ENCODE measurements at regions not wholly inside any gene's neighbourhood (a gene's known extent, or its start where the extent isn't known, plus 50 kb on each side); places are given as distances from the start of the nearest gene placed in this dataset.
"Not testable (repeated sequence)": the region's sequence is repeated elsewhere in the genome, so short reads cannot be mapped to it uniquely, and the experiment has no call there.

DNA sequence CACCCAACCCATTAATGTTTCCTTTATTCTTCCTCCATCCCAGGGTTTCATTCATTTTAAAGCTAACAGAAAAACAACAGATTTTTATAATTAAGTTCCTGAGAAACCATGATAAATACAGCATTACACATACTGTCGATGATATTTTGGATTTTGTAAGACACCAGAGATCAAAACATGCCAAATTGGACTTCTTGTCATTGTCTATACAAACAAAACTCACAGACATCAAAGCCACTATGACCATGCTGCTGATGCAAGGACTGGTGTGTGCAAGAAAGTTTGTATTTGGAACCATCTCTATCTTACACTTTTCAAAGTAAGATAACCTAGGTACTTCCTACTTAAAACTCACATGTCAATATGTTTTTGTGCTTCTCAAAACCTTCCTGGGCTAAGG lies 294.0 kb upstream of the UGT8 start:
- no peak for DNase-seq

DNA sequence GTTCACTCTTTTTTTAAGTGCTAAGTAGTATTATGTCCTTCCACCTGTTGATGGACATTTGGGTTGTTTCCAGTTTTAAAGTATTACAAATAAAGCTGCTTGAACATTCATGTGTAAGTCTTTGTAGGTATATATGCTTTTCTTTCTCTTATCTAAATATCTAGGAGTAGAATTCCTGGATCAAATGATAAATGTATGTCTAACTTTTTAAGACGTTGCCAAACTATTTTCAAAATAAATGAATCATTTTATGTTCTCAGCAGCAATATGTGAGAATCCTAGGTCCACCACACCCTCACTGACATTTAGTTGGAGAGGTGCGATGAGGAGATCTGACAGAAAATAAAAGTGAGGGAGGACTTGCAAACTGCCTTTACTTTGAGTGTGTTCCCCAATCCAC lies 291.7 kb upstream of the UGT8 start:
- no peak for DNase-seq

DNA sequence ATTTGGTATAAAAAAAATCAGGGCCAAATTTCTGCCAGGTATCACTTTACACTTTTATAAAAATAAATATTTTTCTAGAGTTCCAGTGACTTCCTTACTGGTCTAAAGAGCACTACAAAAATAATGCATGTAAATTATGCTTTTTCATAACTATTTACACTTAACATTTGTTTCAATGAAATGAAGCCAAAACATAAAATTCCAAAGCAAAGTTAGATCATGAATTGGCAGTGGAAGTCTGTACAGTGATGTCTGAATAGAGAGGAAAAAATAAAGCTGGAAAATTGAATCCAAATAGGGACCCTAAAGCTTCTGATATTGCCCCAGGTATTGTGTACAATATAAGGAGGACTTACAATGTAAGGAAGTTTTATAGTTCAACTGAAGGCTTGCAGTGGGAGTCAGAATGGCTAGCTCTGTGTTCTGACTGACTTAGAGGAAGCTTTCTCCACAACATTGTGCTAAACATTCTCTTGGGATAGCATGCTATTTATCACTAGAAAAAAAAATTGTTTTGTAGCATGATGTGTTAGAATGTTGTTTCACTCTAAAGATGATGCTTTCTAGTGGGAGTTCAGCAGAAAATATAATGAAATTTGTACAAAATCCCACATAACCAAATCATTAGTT lies 288.2 kb upstream of the UGT8 start:
- no peak for DNase-seq

DNA sequence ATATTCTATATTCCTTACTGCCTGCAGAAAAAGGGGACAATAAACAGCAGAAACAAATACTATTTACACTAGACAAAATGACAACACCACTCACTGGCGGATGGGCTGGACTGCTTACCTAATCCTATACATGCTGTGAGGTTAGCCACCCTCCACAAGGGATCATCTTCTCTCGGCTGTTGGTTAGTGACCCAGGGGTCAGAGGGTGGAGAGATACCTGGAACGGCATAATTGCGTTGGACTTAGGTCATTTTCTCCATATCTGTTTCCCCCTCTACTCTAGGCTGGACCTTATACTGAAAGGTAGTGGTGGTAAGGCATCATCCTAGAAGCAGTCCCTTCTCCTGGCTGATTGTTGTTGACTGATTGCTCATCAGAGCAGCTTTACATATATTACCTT lies 286.8 kb upstream of the UGT8 start:
- no peak for DNase-seq

DNA sequence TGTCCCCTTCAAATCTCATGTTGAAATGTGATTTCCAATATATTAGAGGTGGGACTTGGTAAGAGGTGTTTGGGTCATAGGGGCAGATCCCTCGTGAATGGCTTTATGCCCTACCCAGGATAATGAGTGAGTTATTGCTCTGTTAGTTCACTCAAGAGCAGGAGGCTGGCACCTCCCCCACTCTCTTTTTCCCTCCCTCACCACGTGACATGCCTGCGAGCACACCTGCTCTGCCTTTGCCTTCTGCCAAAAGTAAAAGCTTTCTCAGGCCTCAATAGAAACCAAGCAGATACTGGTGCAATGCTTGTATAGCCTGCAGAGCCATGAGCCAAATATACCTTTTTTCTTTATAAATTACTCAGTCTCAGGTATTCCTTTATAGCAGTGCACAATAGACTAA lies 286.3 kb upstream of the UGT8 start:
- no peak for DNase-seq

DNA sequence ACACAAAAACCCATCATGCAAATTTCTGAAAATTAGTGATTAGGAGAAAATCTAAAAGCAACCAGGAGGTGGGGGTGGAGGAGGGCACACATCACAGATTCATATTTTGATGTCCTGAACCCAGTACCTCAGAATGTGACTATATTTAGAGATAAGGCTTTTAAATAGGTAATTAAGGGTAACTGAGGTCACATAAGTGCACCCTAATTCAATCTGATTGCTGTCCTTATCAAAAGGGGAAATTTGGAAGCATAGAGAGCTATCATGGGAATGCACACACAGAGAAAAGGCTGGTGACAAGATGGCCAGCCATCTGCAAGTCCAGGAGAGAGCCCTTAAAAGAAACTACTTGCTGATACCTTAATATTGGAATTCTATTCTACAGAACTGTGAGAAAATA lies 281.8 kb upstream of the UGT8 start:
- DNase-seq: no peak

DNA sequence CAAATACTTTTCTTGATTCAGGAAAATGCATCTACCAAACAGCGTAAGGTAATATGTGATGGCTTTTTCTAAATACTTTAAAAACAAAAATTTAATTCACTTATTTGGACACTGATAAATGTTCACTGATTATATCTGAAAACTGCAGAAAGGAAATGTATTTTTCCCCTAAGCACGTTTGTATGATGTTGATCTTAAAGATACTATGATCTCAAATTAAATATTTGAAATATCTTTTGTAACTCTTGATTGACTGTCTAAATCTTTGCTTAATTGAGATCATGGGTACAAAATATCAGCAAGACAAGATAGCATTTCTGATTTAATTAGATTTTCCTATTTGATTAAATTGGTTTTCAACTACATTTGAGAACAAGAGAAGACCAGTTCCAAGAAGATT lies 281.0 kb upstream of the UGT8 start:
- DNase-seq: no peak

DNA sequence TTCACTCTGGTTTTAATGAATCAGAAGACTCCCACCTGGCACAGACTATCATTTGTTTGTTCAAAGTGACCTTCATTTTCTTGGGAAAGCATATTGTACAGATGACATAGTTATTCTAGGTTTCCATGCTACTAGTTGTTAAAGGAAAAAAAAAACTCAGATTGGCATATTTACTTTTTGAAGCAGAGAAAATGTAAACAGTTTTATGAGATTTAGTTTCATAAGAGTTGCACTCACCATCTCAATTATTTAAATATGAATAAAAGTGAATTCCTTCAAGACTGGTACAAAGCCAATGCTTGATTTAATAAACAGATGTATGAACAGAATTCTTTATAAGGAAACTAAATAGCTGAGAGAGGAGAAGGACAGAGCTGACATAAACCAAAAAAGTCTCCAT lies 280.3 kb upstream of the UGT8 start:
- no peak for DNase-seq

DNA sequence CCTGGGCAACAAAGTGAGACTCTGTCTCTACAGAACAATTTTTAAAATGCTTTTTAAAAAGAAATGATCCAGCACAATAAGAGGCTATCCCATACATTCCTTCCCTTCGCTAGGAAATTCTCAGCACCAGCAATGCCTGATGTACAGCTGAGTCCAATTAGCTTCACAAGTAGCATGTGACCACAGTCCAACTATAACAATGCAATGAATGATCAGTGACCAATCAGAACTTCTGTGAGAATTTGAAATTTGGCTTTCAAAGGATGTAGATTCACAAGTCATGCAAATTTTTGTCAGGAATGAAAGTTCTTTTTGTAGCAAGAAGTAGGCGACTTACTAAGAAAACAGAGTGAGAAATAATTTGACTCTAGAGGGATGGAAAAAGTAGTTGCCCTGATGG lies 278.5 kb upstream of the UGT8 start:
- peak; percentile 34 for DNase-seq

DNA sequence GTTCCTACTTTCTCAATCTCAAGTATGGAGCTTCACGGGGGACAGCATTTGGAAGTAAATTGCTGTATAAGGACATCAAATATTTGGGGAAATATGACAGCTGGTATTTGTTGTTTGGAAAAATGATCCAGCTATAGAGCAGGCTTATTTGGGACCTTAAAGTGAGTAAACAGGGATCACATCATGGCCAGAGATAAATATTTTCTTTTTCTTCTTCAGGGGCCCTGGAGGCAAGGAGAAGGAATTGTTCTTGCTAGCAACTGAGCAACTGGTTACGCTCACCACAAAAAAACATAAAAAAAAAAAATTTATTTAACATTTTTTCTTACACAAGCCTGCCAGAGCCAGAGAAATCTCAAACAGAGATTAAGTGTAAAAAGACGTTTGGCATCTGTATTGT lies 277.2 kb upstream of the UGT8 start:
- DNase-seq: no peak

DNA sequence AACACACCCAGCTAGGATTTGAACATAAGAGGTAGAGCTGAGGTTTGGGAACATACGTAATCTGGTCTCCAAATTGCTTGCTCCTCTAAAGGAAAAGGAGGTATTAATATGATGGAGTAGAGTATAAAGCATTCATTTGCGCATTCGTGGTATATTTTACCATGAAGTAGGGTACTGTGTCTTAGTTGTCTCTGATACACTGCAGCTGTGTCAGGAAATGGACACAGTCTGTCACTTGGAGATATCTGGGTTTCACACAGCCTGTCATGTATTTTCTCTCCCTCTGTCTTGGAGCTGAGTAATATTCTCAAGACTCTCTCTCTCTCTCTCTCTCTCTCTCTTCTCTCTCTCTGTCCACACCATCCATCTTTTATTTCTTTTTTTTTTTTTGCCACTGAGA lies 274.8 kb upstream of the UGT8 start:
- no peak for DNase-seq

DNA sequence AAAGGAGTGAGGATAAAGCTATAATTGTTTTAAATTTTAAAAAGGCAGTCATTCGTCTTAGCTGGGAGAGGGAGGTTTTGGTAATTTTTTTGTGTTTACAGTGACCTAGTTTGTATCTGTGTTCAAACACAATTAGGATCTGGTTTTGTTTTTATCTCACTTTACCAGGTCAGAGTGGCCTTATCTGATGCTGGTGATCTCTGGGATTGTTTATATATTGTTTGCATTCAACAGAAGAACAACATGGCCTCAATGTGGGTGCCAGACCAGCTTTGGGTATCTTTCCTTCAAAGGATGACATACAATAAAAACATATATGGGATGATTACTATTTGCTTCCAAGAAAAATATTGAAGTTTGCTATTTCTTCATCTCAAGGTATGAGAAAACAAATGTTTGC lies 272.2 kb upstream of the UGT8 start:
- no peak for DNase-seq

DNA sequence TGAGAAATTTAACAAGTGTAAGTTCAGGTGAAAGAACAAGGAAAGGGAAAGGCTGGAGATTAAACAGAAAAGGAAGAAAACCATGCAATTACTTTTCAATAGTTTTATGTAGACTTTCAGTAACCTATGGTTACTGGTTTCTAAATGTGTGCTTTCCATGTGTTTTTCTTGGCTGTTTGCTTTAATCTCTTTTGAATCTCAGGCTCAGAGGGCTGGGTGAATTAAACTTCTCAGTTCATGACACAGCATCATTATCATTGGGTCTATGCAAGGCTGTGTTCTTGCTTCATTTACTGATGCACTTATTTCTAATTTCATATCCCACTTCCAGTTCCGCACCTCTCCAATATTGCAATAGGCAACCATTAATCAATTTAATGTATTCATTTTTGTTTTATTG lies 266.5 kb upstream of the UGT8 start:
- no peak for DNase-seq

DNA sequence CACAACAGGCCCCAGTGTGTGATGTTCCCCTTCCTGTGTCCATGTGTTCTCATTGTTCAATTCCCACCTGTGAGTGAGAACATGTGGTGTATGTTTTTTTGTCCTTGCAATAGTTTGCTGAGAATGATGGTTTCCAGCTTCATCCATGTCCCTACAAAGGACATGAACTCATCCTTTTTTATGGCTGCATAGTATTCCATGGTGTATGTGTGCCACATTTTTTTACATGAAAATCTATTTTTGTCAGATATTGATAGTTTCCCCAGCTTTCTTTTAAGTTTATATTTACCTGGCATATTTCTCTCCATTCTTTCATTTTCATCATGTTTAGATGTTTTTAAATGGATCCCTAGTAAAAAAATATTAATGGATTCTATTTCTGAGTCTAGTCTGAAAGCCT lies 264.2 kb upstream of the UGT8 start:
- DNase-seq: not testable (repeated sequence)

DNA sequence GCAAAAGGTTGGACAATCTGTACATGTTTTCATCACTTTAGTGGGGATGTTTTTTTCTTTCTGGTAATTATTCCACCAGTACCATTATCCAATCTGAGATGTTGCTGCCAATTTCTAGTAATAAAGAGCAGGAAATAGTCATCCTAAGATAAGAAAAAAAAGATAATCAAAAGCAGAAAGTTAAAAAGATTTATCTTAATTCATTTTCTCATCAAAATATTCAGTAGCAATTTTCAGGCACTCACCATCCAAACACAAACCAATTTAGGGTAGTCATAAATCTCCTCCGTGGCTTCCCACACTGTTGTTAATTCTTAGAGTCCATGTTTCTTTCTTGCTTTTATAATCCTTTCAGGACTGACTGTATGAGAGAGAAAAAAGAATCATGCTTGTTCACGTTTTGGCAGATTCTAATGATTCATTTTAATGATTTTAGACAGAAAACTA lies 263.7 kb upstream of the UGT8 start:
- peak; percentile 77 for DNase-seq

DNA sequence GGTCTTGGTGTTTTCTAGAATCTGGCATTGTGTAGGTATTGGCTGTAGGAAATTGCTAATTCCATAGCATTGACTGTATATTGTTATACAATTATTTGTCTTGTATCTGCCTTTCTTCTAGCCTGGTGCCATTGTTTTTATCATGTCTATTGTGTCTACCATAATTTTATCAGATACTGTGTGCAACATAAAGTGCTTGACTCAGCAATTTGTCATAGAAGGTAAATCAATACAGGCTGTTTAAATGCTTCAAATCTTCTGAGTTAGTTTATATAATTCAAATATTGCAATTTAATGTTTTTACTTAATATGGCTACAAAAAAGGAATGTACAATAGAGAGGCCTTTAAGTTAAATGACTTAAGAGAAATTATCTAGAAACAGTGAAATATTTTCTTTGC lies 263.3 kb upstream of the UGT8 start:
- DNase-seq: no peak

DNA sequence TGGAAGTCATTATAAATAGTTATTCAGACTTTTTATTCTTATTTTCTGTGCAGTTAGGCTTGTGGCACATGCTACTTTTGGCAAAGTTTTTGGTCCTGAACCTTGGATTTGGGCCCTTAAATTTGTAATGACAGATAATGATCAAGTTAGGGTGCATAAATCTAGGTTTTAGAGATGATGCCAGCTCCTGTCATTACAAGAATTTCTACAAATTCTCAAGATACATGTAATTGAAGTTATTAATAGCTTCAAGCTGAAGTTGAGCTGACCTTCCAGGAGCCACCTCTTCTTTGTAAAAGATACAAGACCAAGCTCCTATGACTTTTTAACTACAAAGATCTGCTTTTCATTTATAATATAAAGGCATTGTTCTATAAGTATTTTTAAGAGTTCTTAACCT lies 255.6 kb upstream of the UGT8 start:
- DNase-seq: peak; percentile 27

DNA sequence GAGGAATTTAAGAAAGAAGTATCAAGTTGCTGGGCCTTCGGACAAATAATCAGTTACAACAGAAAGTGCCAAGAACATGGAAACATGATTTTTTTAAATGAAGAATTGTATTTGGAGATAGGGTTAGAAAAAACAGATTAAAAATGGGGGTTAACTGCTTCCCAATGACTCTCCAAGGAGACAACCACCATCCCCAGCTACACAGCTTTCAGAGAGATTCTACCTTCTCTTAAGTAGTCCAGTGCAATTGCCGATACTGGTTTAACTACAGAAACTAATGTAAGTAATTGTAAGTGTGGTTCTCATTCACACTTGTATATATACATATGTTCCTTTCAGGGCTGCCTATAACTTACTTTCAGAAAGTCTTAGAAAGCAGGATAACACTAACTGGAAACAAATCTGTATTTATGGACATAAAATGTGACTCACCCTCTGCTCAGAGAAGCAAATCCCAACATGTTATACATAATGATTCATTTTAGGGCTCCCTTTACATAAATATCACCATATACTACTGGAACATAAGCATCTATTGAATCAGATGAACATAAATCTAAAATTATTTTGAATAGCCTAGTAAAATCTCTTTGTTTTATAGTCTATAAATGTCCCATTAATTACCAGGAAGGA lies 248.9 kb upstream of the UGT8 start:
- peak; percentile 78 for DNase-seq

DNA sequence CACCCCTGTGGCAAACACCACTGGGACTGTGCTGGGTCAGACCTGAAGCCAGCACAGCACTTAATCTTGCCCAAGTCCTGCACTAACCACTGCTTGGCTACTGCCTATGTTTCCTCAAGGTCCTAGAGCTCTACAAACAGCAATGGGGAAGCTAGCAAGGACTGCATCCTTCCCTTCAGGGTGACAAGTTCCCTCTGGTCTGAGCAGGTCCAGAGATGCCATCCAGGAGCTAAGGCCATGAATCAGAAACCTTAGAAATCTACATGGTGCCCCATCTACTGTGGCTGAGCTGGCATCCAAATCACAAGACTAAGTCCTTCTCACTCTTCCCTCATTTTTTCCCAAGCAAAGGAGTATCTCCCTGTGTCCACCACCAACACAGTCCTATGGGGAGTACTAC lies 239.7 kb upstream of the UGT8 start:
- no peak for DNase-seq

DNA sequence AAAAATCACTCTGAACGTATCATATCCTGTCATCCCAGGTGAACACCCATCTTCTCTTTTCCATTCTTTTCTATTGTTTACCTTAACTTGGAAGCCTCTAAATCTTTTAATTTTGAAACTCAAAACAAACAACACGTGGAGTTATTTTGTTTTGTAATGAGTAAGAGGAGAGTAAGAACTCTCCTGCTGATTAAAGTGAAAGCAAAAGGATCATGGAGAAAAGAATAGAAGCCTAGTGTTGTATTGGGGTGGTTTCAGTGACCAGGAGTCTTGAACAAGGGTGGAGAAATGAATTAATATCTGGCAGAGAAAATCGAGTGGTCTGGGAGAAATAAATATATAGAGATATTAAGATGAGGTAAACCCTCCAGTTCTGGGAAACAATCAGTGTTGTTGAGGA lies 237.4 kb upstream of the UGT8 start:
- DNase-seq: no peak

DNA sequence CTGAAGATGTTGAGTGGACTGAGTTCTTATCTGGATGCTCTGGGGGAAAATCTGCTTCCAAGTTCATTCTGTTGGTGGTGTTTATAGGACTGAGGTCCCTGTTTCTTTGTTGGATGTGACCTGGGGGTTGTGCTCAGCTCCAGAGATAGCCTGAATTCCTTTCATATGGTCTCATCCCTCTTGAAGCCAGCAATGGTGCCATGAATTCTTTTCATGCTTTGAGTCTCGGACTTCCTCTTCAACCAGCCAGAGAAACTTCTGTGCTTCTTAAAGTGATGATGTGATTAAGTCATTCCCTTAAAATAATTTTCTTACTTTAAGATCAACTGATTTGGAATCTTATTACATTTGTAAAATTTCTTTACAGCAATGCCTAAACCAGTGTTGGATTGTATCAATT lies 233.8 kb upstream of the UGT8 start:
- DNase-seq: peak; percentile 95

DNA sequence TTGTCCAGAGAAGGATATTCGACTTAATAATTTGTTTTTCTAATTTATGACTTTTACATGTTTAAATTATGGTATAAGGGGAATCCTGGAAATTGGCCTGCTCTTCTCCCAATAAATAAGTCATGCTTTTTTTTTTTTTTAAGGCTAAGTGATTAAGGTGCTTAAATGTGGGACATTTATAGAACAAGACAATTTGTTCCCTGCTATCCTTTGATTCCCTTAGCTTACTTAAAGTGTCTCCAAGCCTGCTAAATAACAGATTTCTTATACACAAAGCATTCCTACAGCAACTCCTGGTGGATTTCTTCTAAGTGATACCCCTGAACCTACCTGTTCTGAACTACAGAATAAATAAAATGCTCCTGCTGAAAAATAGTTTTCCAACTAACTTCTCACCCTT lies 233.0 kb upstream of the UGT8 start:
- DNase-seq: no peak

DNA sequence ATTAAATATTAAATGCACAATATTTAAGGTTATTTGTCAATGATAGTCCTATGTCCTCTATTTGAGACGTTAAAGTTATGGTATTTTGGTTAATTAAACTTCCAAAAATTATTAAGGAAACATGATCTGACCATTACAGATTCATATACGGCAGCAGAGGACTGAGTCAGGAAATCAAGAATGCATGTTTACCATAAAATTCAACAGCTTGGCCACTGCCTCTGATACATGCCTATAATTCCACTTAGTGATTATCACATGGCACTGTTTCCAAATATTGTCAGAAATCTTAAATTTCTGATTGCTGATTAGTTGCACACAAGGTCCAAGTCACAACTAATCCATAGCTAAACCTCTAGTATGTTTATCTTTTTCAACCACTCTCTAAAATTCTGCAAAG lies 232.2 kb upstream of the UGT8 start:
- peak; percentile 51 for DNase-seq

DNA sequence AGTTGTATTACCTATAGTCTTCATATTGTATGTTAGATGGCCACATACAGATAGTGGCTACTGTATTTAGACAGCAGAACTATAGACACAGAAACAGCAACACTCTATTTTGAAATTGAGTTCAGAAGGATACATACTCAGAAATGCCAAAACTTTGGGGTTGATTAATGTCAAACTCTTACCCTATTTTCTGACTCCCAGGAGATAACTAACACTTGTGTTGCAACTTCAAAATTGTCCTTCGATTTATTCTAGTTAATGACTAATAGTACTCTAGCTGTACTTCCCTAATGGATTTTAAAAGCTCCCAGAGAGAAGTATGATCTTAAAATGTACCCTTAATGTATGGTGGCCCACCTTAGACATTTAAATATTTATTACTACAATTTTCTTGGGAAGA lies 229.9 kb upstream of the UGT8 start:
- no peak for DNase-seq

DNA sequence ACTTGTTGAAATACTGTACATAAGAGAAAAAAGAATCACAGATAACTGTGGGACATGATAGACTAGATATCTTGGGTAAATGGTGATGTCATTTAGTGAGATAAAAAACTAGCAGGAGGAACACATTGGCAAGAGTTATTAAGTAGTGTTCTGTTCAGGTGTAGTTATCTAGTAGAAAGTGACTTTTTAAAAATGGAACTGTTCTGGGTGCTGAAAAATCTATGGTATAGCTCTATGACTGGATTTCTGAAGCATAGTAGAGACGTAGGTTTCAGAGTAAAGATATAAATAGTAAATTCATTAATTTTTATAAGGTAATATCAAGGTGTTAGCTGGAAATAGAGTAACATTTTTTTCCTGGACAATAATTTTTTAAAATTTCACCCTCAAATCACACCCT lies 225.1 kb upstream of the UGT8 start:
- DNase-seq: no peak
